Vagina (tissue), 2 donors: ENCODE measurements at regions not wholly inside any gene's neighbourhood (a gene's known extent, or its start where the extent isn't known, plus 50 kb on each side); places are given as distances from the start of the nearest gene placed in this dataset.

ENCODE experiments used
- DNase-seq, 2 donors: peaks; one replicate each; pipeline ENCODE4 v3.0.0-alpha.2; 2017; ENCODE audit errors: extremely low spot score in 2 of 2
- H3K27ac ChIP-seq: fragments of 200-600 bp; sonication (generic); one replicate; pipeline ENCODE4 v1.5.1; 2019
- H3K27me3 ChIP-seq: fragments of 200-600 bp; sonication (generic); one replicate; pipeline ENCODE4 v1.5.1; 2019
- H3K36me3 ChIP-seq, 2 donors: fragments of 200-600 bp; sonication (generic); one replicate each; pipeline ENCODE4 v1.5.1; 2017 to 2019
- H3K4me1 ChIP-seq: fragments of 200-600 bp; sonication (generic); one replicate; pipeline ENCODE4 v1.5.1; 2019
- H3K4me3 ChIP-seq, 2 donors: fragments of 200-600 bp; sonication (generic); 1 replicate in 1 of 2; 2 replicates in 1 of 2; pipeline ENCODE4 v1.5.1; 2016 to 2019
- H3K9me3 ChIP-seq: fragments of 200-600 bp; sonication (generic); one replicate; pipeline ENCODE4 v1.5.1; 2019
- CTCF ChIP-seq, 3 experiments: fragments of 450-650 bp in 2 of 3; fragments of 200-600 bp in 1 of 3; sonication (generic) in 1 of 3; IDR thresholded peaks; one replicate each; pipeline ENCODE4 v1.5.1; 2017 to 2019; ENCODE audit warnings: antibody characterized with exemption in 3 of 3, mild to moderate bottlenecking in 2 of 3, moderate library complexity in 2 of 3
- POLR2A ChIP-seq, 2 donors: fragments of 450-650 bp; IDR thresholded peaks; one replicate each; pipeline ENCODE4 v1.6.1; 2017; ENCODE audit warnings: antibody characterized with exemption in 2 of 2, mild to moderate bottlenecking in 2 of 2, moderate library complexity in 2 of 2
- POLR2AphosphoS5 ChIP-seq, 2 donors: sonication (generic); formaldehyde crosslinking; IDR thresholded peaks; one replicate each; pipeline ENCODE4 v1.9.0; 2017; ENCODE audit warnings: antibody characterized with exemption in 2 of 2, mild to moderate bottlenecking in 2 of 2, low read depth in 1 of 2; ENCODE audit not compliant: insufficient read depth in 1 of 2
- intact Hi-C: fragments of 100-400 bp; cut with DNase I; formaldehyde crosslinking; loops from one replicate; pipeline ENCODE4 v1.15.1; 2023

GRCh38 chr12:25013061-25013460, 64.2 kb upstream of the BCAT1 start:
- Histone ChIP-seq H3K4me3 (no peak overlapping the region), H3K27me3 (no peaks in the 10 kb centered on the region), H3K9me3 (no peaks in the 10 kb centered on the region), H3K36me3 (no peaks in the 10 kb centered on the region), H3K27ac (no peak overlapping the region), H3K4me1 (no peaks in the 10 kb centered on the region)
- no peak for DNase-seq
- no peak for TF ChIP-seq CTCF (IDR thresholded peaks at IDR 0.05)
- no peak for TF ChIP-seq POLR2AphosphoS5 (IDR thresholded peaks at IDR 0.05; ENCODE audit: insufficient read depth in 1 of 2, low read depth in 1 of 2)
- TF ChIP-seq POLR2A (IDR thresholded peaks at IDR 0.05) = no peak
- intact Hi-C loops = no loop called here

GRCh38 chr12:25009496-25010092, 60.7 kb upstream of the BCAT1 start:
- H3K4me1 ChIP-seq = no peaks in the 10 kb centered on the region
- H3K27ac ChIP-seq = no peak overlapping the region
- no peaks in the 10 kb centered on the region for H3K9me3 ChIP-seq
- intact Hi-C loops = no loop called here
- TF ChIP-seq CTCF (IDR thresholded peaks at IDR 0.05) = no peak
- TF ChIP-seq POLR2A (IDR thresholded peaks at IDR 0.05) = no peak
- TF ChIP-seq POLR2AphosphoS5 (IDR thresholded peaks at IDR 0.05; ENCODE audit: insufficient read depth in 1 of 2, low read depth in 1 of 2) = no peak
- no peak overlapping the region for H3K4me3 ChIP-seq
- no peaks in the 10 kb centered on the region for H3K36me3 ChIP-seq
- no peaks in the 10 kb centered on the region for H3K27me3 ChIP-seq
- no peak for DNase-seq

- Histone ChIP-seq H3K36me3 (no peaks in the 10 kb centered on the region), H3K27ac (no peak overlapping the region), H3K4me1 (no peaks in the 10 kb centered on the region), H3K4me3 (no peak overlapping the region), H3K9me3 (no peaks in the 10 kb centered on the region), H3K27me3 (no peaks in the 10 kb centered on the region)
- intact Hi-C loops = no loop called here
- no peak for DNase-seq
- TF ChIP-seq CTCF (IDR thresholded peaks at IDR 0.05) = no peak
- no peak for TF ChIP-seq POLR2A (IDR thresholded peaks at IDR 0.05)
- no peak for TF ChIP-seq POLR2AphosphoS5 (IDR thresholded peaks at IDR 0.05; ENCODE audit: insufficient read depth in 1 of 2, low read depth in 1 of 2)
Measured at GRCh38 chr12:25005376-25005775, 56.5 kb upstream of the BCAT1 start.

GRCh38 chr12:25004447-25004846, 55.5 kb upstream of the BCAT1 start:
- no peaks in the 10 kb centered on the region for H3K36me3 ChIP-seq

More at GRCh38 chr12:25004447-25004846, 55.5 kb upstream of the BCAT1 start:
- Histone ChIP-seq H3K27ac (no peak overlapping the region), H3K4me3 (no peak overlapping the region), H3K27me3 (no peaks in the 10 kb centered on the region), H3K9me3 (no peaks in the 10 kb centered on the region), H3K4me1 (no peaks in the 10 kb centered on the region)
- no peak for TF ChIP-seq POLR2AphosphoS5 (IDR thresholded peaks at IDR 0.05; ENCODE audit: insufficient read depth in 1 of 2, low read depth in 1 of 2)
- no peak for TF ChIP-seq POLR2A (IDR thresholded peaks at IDR 0.05)
- TF ChIP-seq CTCF (IDR thresholded peaks at IDR 0.05) = no peak
- intact Hi-C loops = no loop called here
- DNase-seq = no peak
